HCT116 (cell line): ENCODE measurements at regions not wholly inside any gene's neighbourhood (a gene's known extent, or its start where the extent isn't known, plus 50 kb on each side); places are given as distances from the start of the nearest gene placed in this dataset.

ENCODE experiments used
- ATAC-seq: fragments of 200-7000 bp; cut with Tn5 transposase; 2 replicates; pipeline ENCODE4 v1.9.1; 2020; ENCODE audit warnings: mild to moderate bottlenecking, moderate library complexity
- BruUV-seq: library from RNA; stranded (reverse); fragments of 400-500 nt; replicated peaks from 2 replicates; lab custom pipeline; 2021; lab: Mats Ljungman, UMichigan
- CTCF ChIA-PET: fragments of 300-600 bp; sonication (Branson Sonifier 250); formaldehyde crosslinking; loops from one replicate; lab custom pipeline; 2021; ENCODE audit warnings: antibody characterized with exemption; lab: Charles Lee
- POLR2A ChIA-PET: fragments of 300-600, 350-600 bp; sonication (Branson Sonifier 250); formaldehyde crosslinking; loops from one replicate; lab custom pipeline; 2021; ENCODE audit warnings: antibody characterized with exemption; lab: Charles Lee
- RAD21 ChIA-PET, 2 experiments: fragments of 300-600 bp; sonication (Branson Sonifier 250); formaldehyde crosslinking; loops; one replicate each; lab custom pipeline; 2023; ENCODE audit warnings: low total read pairs in 2 of 2; ENCODE audit not compliant: uncharacterized antibody in 2 of 2, unreplicated experiment in 2 of 2, low non-redundant PET in 1 of 2; lab: Charles Lee
- DNase-seq: peaks from one replicate; pipeline ENCODE4 v3.0.0-alpha.2; 2010; ENCODE audit warnings: low read depth, low spot score
- H2AFZ ChIP-seq: fragments of 200-600 bp; shearing (Covaris generic), sonication (generic); 2 replicates; pipeline ENCODE4 v1.6.1; 2017; ENCODE audit warnings: low read depth, mixed run types, mixed read lengths, antibody characterized with exemption, low read length; ENCODE audit not compliant: poor library complexity, severe bottlenecking
- H3K27ac ChIP-seq: 2 replicates; pipeline ENCODE4 v1.5.1; 2012; ENCODE audit warnings: low read depth, low read length
- H3K27me3 ChIP-seq: fragments of 200-600 bp; sonication (generic); 2 replicates; pipeline ENCODE4 v1.6.1; 2016; ENCODE audit warnings: mixed run types, low read length, mixed read lengths; ENCODE audit not compliant: insufficient read depth
- H3K36me3 ChIP-seq, 2 experiments: fragments of 200-500 bp in 1 of 2; fragments of 200-600 bp in 1 of 2; sonication (Bioruptor generic) in 1 of 2; sonication (generic) in 1 of 2; 2 replicates each; pipeline versions ENCODE4 v1.5.1 to v1.6.1; 2014 to 2016; ENCODE audit warnings: low read length in 2 of 2, inconsistent platforms in 1 of 2, mixed read lengths in 1 of 2, mixed run types in 1 of 2; ENCODE audit not compliant: insufficient read depth in 2 of 2, control insufficient read depth in 1 of 2
- H3K4me1 ChIP-seq, 2 experiments: fragments of 200-600 bp in 1 of 2; sonication (generic) in 1 of 2; 2 replicates each; pipeline versions ENCODE4 v1.5.1 to v1.6.1; 2012 to 2017; ENCODE audit warnings: low read length in 2 of 2, inconsistent platforms in 1 of 2, mild to moderate bottlenecking in 1 of 2, mixed read lengths in 1 of 2, mixed run types in 1 of 2, moderate library complexity in 1 of 2; ENCODE audit not compliant: insufficient read depth in 2 of 2, control insufficient read depth in 1 of 2
- H3K4me2 ChIP-seq: fragments of 200-600 bp; sonication (generic); 2 replicates; pipeline ENCODE4 v1.6.1; 2017; ENCODE audit warnings: mixed run types, low read length, mixed read lengths
- H3K4me3 ChIP-seq, 2 experiments: fragments of 200-600 bp in 1 of 2; sonication (generic) in 1 of 2; replicated peaks in 1 of 2; 2 replicates each; pipeline ENCODE4 v1.5.1; 2011 to 2016; ENCODE audit warnings: low read length in 2 of 2, control low read depth in 1 of 2, low read depth in 1 of 2, mild to moderate bottlenecking in 1 of 2, mixed read lengths in 1 of 2, mixed run types in 1 of 2
- H3K79me2 ChIP-seq: fragments of 200-600 bp; sonication (generic); 2 replicates; pipeline ENCODE4 v1.6.1; 2017; ENCODE audit warnings: mild to moderate bottlenecking, mixed run types, low read length, moderate library complexity, mixed read lengths; ENCODE audit not compliant: insufficient read depth
- H3K9ac ChIP-seq: fragments of 200-600 bp; sonication (generic); 2 replicates; pipeline ENCODE4 v1.6.1; 2016; ENCODE audit warnings: low read length, mixed read lengths
- H3K9me2 ChIP-seq: fragments of 200-600 bp; sonication (generic), shearing (Covaris generic); 2 replicates; pipeline ENCODE4 v1.6.1; 2017; ENCODE audit warnings: mixed run types, mild to moderate bottlenecking, moderate library complexity; ENCODE audit not compliant: insufficient read depth
- H3K9me3 ChIP-seq, 2 experiments: fragments of 200-500 bp in 1 of 2; fragments of 200-600 bp in 1 of 2; sonication (Bioruptor generic) in 1 of 2; sonication (generic) in 1 of 2; 2 replicates each; pipeline ENCODE4 v1.6.1; 2014 to 2017; ENCODE audit warnings: low read length in 2 of 2, mixed read lengths in 2 of 2, inconsistent platforms in 1 of 2, low read depth in 1 of 2, mild to moderate bottlenecking in 1 of 2, mixed run types in 1 of 2, moderate library complexity in 1 of 2; ENCODE audit not compliant: control insufficient read depth in 1 of 2, insufficient read depth in 1 of 2
- H4K20me1 ChIP-seq: fragments of 200-600 bp; sonication (generic), shearing (Covaris generic); 2 replicates; pipeline ENCODE4 v1.6.1; 2017; ENCODE audit warnings: mixed run types, mild to moderate bottlenecking, moderate library complexity; ENCODE audit not compliant: insufficient read depth
- CEBPB ChIP-seq: IDR thresholded peaks from 2 replicates; pipeline ENCODE4 v1.6.1; 2012; ENCODE audit warnings: low read depth
- CTCF ChIP-seq, 3 experiments: fragments of 200-600 bp in 1 of 3; sonication (generic) in 1 of 3; IDR thresholded peaks in 2 of 3; conservative IDR thresholded peaks in 1 of 3; 2 replicates each; pipeline ENCODE4 v1.5.1; 2012 to 2017; ENCODE audit warnings: low read depth in 2 of 3, low read length in 2 of 3, antibody characterized with exemption in 1 of 3, borderline replicate concordance in 1 of 3, control low read depth in 1 of 3, mild to moderate bottlenecking in 1 of 3, mixed read lengths in 1 of 3, mixed run types in 1 of 3, moderate library complexity in 1 of 3; ENCODE audit not compliant: insufficient read depth in 1 of 3
- EGR1 ChIP-seq: IDR thresholded peaks from 2 replicates; pipeline ENCODE4 v1.6.1; 2012; ENCODE audit warnings: low read depth
- ELF1 ChIP-seq: IDR thresholded peaks from 2 replicates; pipeline ENCODE4 v1.6.1; 2012; ENCODE audit warnings: low read depth, borderline replicate concordance
- EZH2 ChIP-seq: fragments of 200-600 bp; sonication (generic); IDR thresholded peaks from 2 replicates; pipeline ENCODE4 v1.6.1; 2017; ENCODE audit warnings: antibody characterized with exemption, mixed run types
- JUND ChIP-seq: IDR thresholded peaks from 2 replicates; pipeline ENCODE4 v1.6.1; 2012
- POLR2AphosphoS5 ChIP-seq: IDR thresholded peaks from 2 replicates; pipeline ENCODE4 v1.6.1; 2011; ENCODE audit warnings: mild to moderate bottlenecking, low read depth, low read length, moderate library complexity
- SP1 ChIP-seq: IDR thresholded peaks from 2 replicates; pipeline ENCODE4 v1.6.1; 2012; ENCODE audit warnings: low read depth
- TCF7L2 ChIP-seq: IDR thresholded peaks from 2 replicates; pipeline ENCODE4 v1.7.0; 2011; ENCODE audit warnings: borderline replicate concordance, inconsistent platforms; ENCODE audit not compliant: insufficient read depth, insufficient read length; ENCODE audit errors: extremely low read depth
- YY1 ChIP-seq: IDR thresholded peaks from 2 replicates; pipeline ENCODE4 v1.6.1; 2011; ENCODE audit warnings: low read length, low read depth, moderate library complexity, mild to moderate bottlenecking; ENCODE audit not compliant: insufficient replicate concordance; ENCODE audit errors: extremely low read depth
- ZNF274 ChIP-seq: fragments of 200-500 bp; sonication (Bioruptor generic); IDR thresholded peaks from 2 replicates; pipeline ENCODE4 v1.6.1; 2014; ENCODE audit warnings: mild to moderate bottlenecking, low read depth, low read length, inconsistent platforms
- intact Hi-C: fragments of 100-400 bp; cut with micrococcal nuclease; formaldehyde crosslinking; loops from 2 replicates; pipeline ENCODE4 v1.10.0; 2022
- TF ChIP-seq, protein P1 (sequence below): IDR thresholded peaks from 2 replicates; pipeline ENCODE4 v1.6.1; 2012; ENCODE audit warnings: low read depth
- TF ChIP-seq, protein P2 (sequence below): IDR thresholded peaks from 2 replicates; pipeline ENCODE4 v1.6.1; 2012

DNA sequence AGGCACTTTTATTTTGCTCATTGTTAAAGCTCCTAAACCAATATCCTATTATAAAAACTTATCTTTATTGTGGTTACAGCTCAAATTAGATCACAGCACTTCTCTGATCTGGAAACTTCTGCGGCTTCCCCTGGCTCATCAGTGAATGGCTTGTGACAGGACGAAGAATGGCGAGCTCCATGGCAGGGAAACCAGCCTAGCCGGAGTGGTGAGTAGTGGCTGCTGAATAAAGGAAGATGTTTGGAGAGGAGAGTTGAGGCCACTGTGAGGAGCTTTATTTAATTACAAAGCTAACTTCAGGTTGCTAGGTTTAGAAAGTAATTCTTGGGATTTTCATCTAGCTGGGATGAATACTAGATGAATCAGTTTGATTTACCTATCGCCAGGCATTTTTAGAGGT lies 213.5 kb downstream of the CYRIA start:
- no TSS peak for BruUV-seq
- no peaks in the 10 kb centered on the region for H3K36me3 ChIP-seq
- TF ChIP-seq EGR1, result no peak
- no peak for TF ChIP-seq EZH2
- no peak for TF ChIP-seq YY1
- H2AFZ ChIP-seq, result no peak overlapping the region
- H3K4me1 ChIP-seq, result no peaks in the 10 kb centered on the region
- ChIA-PET RAD21 (no interaction called here), CTCF (no interaction called here), POLR2A (no interaction called here)
- no peaks in the 10 kb centered on the region for H3K9me3 ChIP-seq
- no peaks in the 10 kb centered on the region for H3K9me2 ChIP-seq
- no peak overlapping the region for H3K9ac ChIP-seq
- peaks cover 10% of the 10 kb centered on the region; the same call in 1 of the 2 replicates for H3K27me3 ChIP-seq
- H4K20me1 ChIP-seq, result no peaks in the 10 kb centered on the region
- H3K4me3 ChIP-seq, result no peak overlapping the region
- H3K79me2 ChIP-seq, result no peaks in the 10 kb centered on the region
- no peak overlapping the region for H3K4me2 ChIP-seq
- ATAC-seq (no peak), DNase-seq (no peak)
- intact Hi-C loops, result no loop called here
- no peak overlapping the region for H3K27ac ChIP-seq

GRCh38 chr2:16446706-16447105 lies 218.9 kb downstream of the CYRIA start:
- H3K36me3 ChIP-seq, result no peaks in the 10 kb centered on the region
- no TSS peak for BruUV-seq
- POLR2A ChIA-PET, result no interaction called here
- no peaks in the 10 kb centered on the region for H3K4me1 ChIP-seq
- no peak overlapping the region for H3K4me2 ChIP-seq
- H3K4me3 ChIP-seq, result no peak overlapping the region
- H3K27me3 ChIP-seq, result 0 out of 2 replicates have a peak, but pooled peaks cover 3% of the 10 kb centered on the region
- DNase-seq (no peak), ATAC-seq (no peak)
- RAD21 ChIA-PET, result no interaction called here
- intact Hi-C loops, result no loop called here
- H4K20me1 ChIP-seq, result no peaks in the 10 kb centered on the region
- no peak overlapping the region for H3K9ac ChIP-seq
- no peaks in the 10 kb centered on the region for H3K9me2 ChIP-seq
- H3K9me3 ChIP-seq, result no peaks in the 10 kb centered on the region
- H3K27ac ChIP-seq, result no peak overlapping the region
- CTCF ChIA-PET, result no interaction called here
- no peaks in the 10 kb centered on the region for H3K79me2 ChIP-seq
- H2AFZ ChIP-seq, result no peak overlapping the region
- TF ChIP-seq SP1 (no peak), ZNF274 (no peak), ELF1 (no peak), POLR2AphosphoS5 (no peak), TCF7L2 (no peak), CEBPB (no peak), EZH2 (no peak), CTCF (IDR thresholded peaks at IDR 0.05 in 2 of 3, conservative IDR thresholded peaks at IDR 0.05 in 1 of 3; ENCODE audit: borderline replicate concordance in 1 of 3, insufficient read depth in 1 of 3, low read depth in 2 of 3, low read length in 2 of 3) (no peak), YY1 (no peak), JUND (no peak)
- TF ChIP-seq, protein P1, sequence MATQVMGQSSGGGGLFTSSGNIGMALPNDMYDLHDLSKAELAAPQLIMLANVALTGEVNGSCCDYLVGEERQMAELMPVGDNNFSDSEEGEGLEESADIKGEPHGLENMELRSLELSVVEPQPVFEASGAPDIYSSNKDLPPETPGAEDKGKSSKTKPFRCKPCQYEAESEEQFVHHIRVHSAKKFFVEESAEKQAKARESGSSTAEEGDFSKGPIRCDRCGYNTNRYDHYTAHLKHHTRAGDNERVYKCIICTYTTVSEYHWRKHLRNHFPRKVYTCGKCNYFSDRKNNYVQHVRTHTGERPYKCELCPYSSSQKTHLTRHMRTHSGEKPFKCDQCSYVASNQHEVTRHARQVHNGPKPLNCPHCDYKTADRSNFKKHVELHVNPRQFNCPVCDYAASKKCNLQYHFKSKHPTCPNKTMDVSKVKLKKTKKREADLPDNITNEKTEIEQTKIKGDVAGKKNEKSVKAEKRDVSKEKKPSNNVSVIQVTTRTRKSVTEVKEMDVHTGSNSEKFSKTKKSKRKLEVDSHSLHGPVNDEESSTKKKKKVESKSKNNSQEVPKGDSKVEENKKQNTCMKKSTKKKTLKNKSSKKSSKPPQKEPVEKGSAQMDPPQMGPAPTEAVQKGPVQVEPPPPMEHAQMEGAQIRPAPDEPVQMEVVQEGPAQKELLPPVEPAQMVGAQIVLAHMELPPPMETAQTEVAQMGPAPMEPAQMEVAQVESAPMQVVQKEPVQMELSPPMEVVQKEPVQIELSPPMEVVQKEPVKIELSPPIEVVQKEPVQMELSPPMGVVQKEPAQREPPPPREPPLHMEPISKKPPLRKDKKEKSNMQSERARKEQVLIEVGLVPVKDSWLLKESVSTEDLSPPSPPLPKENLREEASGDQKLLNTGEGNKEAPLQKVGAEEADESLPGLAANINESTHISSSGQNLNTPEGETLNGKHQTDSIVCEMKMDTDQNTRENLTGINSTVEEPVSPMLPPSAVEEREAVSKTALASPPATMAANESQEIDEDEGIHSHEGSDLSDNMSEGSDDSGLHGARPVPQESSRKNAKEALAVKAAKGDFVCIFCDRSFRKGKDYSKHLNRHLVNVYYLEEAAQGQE, result no peak
- TF ChIP-seq, protein P2, sequence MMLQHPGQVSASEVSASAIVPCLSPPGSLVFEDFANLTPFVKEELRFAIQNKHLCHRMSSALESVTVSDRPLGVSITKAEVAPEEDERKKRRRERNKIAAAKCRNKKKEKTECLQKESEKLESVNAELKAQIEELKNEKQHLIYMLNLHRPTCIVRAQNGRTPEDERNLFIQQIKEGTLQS, result no peak
